Fibroblast of skin of right quadriceps (primary cell): ENCODE measurements at regions not wholly inside any gene's neighbourhood (a gene's known extent, or its start where the extent isn't known, plus 50 kb on each side); places are given as distances from the start of the nearest gene placed in this dataset.
A peak's percentile ranks its signal among the peaks of the same experiment; 100 is the strongest.
"Not testable (repeated sequence)": the region's sequence is repeated elsewhere in the genome, so short reads cannot be mapped to it uniquely, and the experiment has no call there.

Experiments used
- DNase-seq: peaks from one replicate; pipeline ENCODE4 v3.0.0-alpha.2; 2013

- DNase-seq, result peak; percentile 2
Measured at GRCh38 chr3:165624761-165625160, 212.5 kb downstream of the BCHE start.

DNA sequence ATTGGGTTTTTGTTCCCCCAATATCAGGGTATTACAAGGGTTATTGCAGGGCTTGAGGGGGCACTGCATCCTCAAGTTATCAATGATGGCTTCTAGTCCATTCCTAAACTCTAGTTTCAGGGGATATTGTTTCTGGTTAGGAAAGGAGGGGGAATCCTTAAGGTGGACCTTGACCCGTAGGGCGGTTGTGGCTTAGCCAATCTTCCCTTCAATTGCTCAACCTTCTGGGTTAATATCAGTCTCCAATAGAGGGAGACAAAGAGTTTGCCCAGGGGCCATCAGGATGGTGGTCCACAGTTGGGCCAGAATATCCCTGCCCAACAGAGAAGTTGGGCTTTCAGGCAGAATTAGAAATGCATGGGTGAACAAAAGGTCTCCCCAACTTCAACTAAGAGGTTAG, 214.9 kb downstream of the BCHE start:
- no peak for DNase-seq

DNA sequence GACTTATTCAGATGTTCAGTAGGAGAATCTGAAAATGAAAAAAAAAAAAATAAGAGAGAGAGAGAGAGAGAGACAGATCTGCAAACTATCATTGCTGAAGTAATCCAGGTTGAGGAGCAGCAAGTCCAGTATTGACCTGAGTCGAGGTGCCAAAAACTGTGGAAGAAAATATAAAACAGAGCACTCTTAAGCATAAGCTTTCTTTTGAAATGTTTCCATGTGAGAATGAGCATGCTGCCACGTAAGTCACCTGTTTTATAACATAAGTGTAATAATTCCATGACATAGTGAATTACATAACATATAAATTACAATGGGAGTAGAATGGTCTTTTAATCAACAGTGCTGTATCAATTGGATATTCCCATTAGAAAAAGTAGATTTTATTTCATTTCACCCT, 218.2 kb downstream of the BCHE start:
- no peak for DNase-seq

DNA sequence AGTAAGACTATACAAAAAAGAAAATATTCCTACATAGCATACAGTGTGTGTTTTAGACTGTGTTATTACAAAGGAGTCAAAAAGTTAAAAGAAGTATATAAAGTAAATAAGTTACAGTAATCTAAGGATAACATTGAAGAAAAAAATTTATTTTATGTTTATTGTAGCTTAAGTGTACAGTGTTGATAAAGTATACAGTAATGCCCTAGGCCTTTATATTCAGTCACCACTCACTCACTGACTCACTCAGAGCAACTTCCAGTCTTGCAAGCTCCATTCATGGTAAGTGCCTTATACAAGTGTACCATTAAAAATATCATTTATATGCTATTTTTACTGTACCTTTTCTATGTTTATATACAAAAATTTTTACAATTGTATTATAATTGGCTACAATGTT, 220.1 kb downstream of the BCHE start:
- DNase-seq, result no peak

DNA sequence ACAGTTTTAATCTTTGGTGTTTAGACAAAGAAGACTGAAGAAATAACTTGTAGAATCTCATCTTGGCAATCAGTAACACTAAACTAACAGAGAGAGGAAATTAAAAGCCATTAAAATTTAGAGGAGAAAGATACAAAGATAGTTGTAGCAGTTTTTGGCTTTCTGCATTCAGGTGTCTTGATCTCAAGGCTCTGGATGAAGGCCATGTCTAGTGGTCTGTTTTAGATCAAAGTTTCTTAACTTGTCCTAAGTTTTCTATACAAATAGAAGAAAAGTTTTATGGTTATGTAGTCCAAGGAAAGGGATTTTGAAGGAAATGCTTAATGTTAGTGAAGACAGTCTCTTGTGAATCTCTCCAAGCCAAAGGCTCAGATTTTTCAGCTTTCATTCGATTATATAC, 222.9 kb downstream of the BCHE start:
- no peak for DNase-seq

DNA sequence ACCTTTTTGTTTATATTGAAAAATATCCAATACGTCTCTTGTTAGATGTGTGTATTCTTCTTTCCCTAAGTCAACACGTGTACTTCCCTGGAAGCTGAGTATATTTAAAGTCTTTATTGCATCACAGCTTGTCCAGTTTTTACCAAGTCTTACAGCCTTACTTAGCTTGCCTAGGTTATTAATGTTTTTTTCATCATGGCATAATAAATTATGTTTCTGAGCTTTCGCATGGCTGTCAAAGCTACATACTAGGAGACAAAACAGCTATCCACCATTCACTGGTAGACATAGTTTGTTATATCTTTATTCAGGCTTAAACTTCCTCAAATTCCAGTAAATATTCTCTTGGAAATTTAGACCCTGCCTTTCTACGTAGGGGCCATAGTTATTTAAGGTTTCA, 224.2 kb downstream of the BCHE start:
- DNase-seq, result no peak

GRCh38 chr3:165607221-165607620, 230.0 kb downstream of the BCHE start:
- no peak for DNase-seq

DNA sequence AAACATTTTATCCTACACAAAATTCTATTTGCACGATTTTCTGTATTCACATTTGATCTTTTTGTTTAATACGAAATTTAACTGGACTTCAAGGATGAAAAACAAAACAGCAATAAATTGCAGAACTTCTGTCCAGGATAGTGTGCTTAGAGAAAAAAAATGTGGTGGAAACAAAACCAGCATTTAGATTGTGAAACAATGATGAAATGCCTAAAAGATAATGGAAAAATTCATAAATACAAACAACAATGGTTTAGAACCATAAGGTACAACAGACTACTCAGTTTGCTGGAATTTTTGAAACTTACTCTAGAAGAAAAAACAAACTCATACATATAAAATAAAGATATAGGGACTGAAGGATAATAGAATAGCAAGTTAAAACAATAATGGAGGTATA, 234.0 kb downstream of the BCHE start:
- no peak for DNase-seq

DNA sequence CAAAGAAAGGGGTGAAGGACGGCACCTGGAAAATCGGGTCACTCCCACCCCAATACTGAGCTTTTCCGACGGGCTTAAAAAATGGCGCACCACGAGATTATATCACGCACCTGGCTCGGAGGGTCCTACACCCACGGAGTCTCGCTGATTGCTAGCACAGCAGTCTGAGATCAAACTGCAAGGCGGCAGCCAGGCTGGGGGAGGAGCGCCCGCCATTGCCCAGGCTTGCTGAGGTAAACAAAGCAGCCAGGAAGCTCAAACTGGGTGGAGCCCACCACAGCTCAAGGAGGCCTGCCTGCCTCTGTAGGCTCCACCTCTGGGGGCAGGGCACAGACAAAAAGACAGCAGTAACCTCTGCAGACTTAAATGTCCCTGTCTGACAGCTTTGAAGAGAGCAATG, 264.7 kb downstream of the BCHE start:
- not testable (repeated sequence) for DNase-seq

GRCh38 chr3:165568907-165569462, 268.2 kb downstream of the BCHE start:
- no peak for DNase-seq

GRCh38 chr3:165555785-165556184, 281.4 kb downstream of the BCHE start:
- DNase-seq, result no peak

- DNase-seq, result no peak
Measured at GRCh38 chr3:165553371-165553770, 283.9 kb downstream of the BCHE start.

- DNase-seq, result no peak
Measured at GRCh38 chr3:165549665-165550064, 287.6 kb downstream of the BCHE start.

- peak; percentile 2 for DNase-seq
Measured at GRCh38 chr3:165549037-165549436, 288.2 kb downstream of the BCHE start.

DNA sequence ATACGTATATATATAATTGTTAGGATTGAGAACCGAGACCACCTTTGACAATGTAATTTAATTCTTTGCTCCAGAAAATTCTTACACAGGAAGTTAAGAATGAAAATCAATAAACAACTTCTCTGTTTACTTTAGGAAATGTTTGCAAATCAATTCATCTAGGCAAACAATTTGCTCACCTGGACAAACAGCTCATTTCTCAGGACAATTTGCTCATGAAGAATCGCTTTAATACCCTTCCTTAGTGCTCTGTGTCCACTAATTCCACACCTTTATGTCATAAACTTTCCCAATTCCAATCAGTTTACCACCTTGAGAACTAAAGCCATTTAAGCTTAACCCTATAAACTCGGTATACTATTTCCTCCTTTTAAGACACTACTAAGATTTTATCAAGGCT, 292.2 kb downstream of the BCHE start:
- DNase-seq, result no peak

DNA sequence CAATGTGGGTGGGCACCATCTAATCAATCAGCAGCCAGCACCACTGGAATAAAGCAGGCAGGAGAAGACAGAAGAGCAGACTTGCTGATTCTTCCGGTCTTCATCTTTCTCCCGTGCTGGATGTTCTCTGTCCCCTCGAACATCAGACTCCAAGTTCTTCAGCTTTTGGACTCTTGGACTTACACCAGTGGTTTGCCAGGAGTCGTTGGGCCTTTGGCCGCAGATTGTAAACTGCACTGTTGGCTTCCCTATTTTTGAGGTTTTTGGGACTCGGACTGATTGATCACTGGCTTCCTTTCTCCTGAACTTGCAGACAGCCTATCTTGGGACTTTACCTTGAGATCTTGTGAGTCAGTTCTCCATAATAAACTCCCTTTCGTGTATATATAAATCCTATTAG, 292.8 kb downstream of the BCHE start:
- DNase-seq, result no peak

DNA sequence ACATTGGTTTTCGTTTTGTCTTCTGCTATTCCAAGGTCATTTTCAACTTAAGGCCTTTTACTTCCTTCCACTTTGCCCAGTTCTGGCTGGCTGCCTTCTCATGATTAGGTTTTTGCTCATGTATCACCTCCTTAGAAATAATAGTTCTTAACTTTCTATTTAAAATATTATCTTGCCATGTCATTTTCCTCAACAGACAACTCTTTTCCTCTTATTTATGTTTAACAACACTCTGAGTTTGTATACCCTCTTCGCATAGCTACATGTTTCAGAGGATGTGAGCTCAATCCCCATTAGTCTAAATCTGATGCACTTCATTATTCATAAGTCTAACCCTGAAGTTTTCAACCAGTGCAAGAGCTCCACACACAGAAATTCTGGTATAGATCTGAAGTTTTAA, 299.1 kb downstream of the BCHE start:
- DNase-seq, result no peak

DNA sequence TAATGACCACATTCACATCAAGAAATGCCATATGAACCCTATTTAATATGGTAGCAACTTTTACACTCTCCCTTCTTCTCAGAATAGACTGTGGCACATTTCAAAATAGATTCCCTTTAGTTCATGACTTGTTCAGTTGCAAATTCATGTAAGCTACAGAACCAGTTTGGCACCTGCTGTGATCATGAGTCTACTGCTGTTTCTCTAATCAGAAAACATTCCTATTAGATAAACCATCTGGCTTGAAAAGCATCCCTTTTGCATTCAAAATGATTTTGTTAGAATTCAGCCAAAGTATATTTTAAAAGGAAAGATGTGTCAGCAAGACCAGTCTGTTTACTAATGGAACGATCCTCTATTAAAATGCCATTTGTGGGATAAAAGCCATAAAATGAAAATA, 304.4 kb downstream of the BCHE start:
- DNase-seq, result no peak

GRCh38 chr3:165529451-165529850, 307.8 kb downstream of the BCHE start:
- DNase-seq, result no peak

DNA sequence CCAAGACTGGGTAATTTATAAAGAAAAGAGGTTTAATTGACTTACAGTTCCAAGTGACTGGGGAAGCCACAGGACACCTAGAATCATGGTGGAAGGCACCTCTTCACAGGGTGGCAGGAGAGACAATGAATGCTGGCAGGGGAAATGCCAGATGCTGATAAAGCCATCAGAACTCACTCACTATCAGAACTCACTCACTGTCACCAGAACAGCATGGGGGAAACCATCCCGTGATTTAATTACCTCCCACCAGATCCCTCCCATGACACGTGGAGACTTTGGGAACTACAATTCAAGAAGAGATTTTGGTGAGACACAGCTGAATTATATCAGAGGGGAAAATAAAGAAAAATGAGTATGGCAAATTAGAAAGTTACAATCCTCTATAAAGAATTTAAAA, 310.9 kb downstream of the BCHE start:
- DNase-seq, result no peak

DNA sequence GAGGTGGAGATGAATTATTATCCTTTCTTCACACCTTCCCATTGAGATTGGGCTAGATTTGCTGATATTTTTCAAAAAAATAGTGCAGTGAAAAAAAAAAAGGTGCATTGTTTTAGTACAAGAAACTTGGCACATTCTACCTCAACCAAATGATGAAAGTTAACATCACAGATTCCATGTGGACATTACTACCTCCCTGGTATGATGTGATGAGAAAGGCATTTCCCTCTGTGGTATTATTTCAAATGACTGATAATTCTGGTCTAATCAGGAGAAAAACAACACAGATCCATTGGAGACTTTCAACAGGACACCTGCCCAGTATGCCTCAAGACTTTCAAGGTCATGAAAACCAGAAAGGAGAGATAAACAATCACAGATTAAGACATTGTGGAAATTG, 313.4 kb downstream of the BCHE start:
- DNase-seq, result peak; percentile 43

DNA sequence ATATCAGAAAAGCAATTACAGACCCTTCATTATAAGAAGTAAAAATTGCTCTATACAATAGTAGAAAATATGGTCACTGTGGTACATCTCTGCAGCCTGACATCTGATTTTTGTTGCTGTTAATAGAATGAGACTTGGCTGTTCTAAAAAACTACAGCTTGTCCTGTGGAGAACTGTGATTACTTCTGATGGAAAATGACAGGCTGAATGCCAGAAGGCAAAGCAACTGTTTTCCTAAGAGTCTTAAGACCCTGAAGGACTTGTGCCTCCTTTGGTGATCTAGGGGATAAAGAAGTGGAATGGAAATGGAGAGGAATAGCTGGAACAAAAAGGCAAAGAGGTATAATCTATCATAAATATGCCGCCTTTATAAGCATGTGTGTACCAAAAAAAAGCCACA, 314.8 kb downstream of the BCHE start:
- no peak for DNase-seq

DNA sequence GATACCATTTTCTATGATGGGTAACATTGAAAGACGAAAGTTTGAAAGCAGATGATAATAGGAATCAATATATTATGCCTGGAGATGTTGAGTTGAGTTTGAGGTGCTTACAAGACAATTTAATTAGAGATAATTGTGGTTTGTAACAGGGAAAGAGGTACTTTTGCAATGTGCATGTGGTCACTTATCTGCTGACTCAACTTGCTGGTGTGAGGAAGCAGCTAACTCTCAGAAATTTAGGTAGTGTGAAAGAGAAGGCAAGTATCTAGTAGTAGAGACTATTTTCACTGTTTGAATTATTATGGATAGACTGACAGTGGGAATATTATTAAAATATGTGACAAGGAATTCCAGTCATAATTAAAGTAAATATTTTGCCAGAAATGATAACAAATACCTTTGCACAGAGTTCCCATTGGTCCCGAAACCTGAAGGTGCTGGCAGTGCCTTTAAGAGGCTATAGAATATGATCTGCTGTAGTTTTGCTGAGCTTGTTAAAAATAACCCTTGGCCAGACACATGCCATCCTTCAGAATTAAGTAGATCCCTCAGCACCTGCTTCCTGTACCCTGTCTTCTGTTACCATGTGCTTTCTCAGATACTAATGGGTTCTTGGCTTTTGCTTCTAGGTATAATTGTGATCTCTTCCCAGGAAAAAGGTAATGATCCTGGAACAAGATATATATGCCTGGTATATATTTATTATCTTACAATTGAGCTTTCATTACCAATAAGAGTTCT, 315.9 kb downstream of the BCHE start:
- no peak for DNase-seq

DNA sequence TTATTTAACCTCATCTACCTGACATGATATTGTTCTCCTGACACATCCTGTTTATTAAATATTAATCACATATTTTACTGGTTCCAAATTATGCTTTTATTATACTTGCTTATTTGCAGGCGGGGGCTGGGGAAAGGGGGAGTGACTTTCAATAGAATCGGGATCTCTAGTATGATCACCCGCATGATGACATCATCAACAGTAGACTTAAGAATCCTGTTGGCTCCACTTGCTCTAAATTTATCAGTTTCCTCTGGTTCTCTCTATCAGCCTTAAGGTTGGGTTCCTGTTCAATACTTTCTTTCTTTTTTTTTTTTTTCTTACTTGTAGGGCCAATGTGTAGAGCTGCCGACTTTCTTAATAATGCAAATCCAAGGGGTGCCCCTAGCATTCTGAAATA, 317.5 kb downstream of the BCHE start:
- no peak for DNase-seq

- DNase-seq, result peak; percentile 1
Measured at GRCh38 chr3:165518346-165518745, 318.9 kb downstream of the BCHE start.
